Osteocyte (in vitro differentiated cells): ENCODE measurements at regions not wholly inside any gene's neighbourhood (a gene's known extent, or its start where the extent isn't known, plus 50 kb on each side); places are given as distances from the start of the nearest gene placed in this dataset.

Experiments
- DNase-seq: peaks from one replicate; pipeline ENCODE4 v3.0.0; 2021; ENCODE audit warnings: mixed read lengths; ENCODE audit not compliant: unreplicated experiment; ENCODE audit errors: extremely low spot score
- H3K27ac Mint-ChIP-seq: one replicate; pipeline ENCODE4 v1.8.0; 2021; ENCODE audit warnings: mild to moderate bottlenecking, mixed read lengths; ENCODE audit not compliant: unreplicated experiment
- H3K27me3 Mint-ChIP-seq: one replicate; pipeline ENCODE4 v1.8.0; 2021; ENCODE audit warnings: mixed read lengths; ENCODE audit not compliant: unreplicated experiment
- H3K36me3 Mint-ChIP-seq: one replicate; pipeline ENCODE4 v1.8.0; 2021; ENCODE audit warnings: mixed read lengths; ENCODE audit not compliant: unreplicated experiment
- H3K4me1 Mint-ChIP-seq: one replicate; pipeline ENCODE4 v1.8.0; 2021; ENCODE audit warnings: mixed read lengths; ENCODE audit not compliant: unreplicated experiment
- H3K4me3 Mint-ChIP-seq: one replicate; pipeline ENCODE4 v1.8.0; 2021; ENCODE audit warnings: mild to moderate bottlenecking, moderate library complexity, mixed read lengths; ENCODE audit not compliant: unreplicated experiment
- H3K9me3 Mint-ChIP-seq: one replicate; pipeline ENCODE4 v1.8.0; 2021; ENCODE audit warnings: mixed read lengths; ENCODE audit not compliant: unreplicated experiment
- TF ChIP-seq, protein P1 (sequence below): fragments of 200-600 bp; sonication (generic); IDR thresholded peaks from 2 replicates; pipeline ENCODE4 v1.5.0; 2021; ENCODE audit warnings: antibody characterized with exemption, mild to moderate bottlenecking, moderate library complexity

DNA sequence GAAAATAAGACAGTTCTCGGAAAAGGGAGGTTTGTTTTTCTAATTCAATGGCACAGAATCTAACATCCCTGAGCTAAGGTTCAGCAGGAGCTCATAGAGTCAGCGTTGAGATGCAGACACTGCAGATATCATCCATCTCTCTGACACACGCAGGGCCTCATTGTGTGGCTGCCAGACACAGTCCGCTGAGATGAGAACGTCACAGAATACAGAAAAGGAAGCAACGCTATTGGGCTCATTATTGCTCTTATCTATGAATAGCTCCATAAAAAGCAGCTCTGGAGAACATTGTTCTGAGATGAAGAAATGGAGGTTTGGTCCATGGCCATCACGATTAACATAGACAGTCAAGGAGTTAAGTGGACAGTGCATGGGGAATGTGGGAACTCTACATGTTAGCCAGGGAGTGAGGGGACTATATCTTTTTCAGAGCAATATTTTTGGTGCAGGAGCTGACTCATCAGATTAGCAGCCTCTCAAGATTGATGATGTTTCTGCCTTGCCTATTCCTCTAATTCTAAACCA lies 771.6 kb upstream of the CXADR start:
- no peak for DNase-seq
- no peaks in the 10 kb centered on the region for H3K9me3 Mint-ChIP-seq
- H3K27ac Mint-ChIP-seq: no peak overlapping the region
- TF ChIP-seq, protein P1, sequence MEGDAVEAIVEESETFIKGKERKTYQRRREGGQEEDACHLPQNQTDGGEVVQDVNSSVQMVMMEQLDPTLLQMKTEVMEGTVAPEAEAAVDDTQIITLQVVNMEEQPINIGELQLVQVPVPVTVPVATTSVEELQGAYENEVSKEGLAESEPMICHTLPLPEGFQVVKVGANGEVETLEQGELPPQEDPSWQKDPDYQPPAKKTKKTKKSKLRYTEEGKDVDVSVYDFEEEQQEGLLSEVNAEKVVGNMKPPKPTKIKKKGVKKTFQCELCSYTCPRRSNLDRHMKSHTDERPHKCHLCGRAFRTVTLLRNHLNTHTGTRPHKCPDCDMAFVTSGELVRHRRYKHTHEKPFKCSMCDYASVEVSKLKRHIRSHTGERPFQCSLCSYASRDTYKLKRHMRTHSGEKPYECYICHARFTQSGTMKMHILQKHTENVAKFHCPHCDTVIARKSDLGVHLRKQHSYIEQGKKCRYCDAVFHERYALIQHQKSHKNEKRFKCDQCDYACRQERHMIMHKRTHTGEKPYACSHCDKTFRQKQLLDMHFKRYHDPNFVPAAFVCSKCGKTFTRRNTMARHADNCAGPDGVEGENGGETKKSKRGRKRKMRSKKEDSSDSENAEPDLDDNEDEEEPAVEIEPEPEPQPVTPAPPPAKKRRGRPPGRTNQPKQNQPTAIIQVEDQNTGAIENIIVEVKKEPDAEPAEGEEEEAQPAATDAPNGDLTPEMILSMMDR: no peak
- H3K4me3 Mint-ChIP-seq: no peak overlapping the region
- no peaks in the 10 kb centered on the region for H3K27me3 Mint-ChIP-seq
- H3K36me3 Mint-ChIP-seq: no peaks in the 10 kb centered on the region
- H3K4me1 Mint-ChIP-seq: peaks cover 1% of the 10 kb centered on the region

GRCh38 chr21:16742131-16742641 lies 770.7 kb upstream of the CXADR start:
- no peaks in the 10 kb centered on the region for H3K36me3 Mint-ChIP-seq
- DNase-seq: no peak
- H3K4me1 Mint-ChIP-seq: peaks cover 1% of the 10 kb centered on the region
- H3K9me3 Mint-ChIP-seq: no peaks in the 10 kb centered on the region
- TF ChIP-seq, protein P1: no peak
- H3K27me3 Mint-ChIP-seq: no peaks in the 10 kb centered on the region
- no peak overlapping the region for H3K4me3 Mint-ChIP-seq
- H3K27ac Mint-ChIP-seq: no peak overlapping the region

DNA sequence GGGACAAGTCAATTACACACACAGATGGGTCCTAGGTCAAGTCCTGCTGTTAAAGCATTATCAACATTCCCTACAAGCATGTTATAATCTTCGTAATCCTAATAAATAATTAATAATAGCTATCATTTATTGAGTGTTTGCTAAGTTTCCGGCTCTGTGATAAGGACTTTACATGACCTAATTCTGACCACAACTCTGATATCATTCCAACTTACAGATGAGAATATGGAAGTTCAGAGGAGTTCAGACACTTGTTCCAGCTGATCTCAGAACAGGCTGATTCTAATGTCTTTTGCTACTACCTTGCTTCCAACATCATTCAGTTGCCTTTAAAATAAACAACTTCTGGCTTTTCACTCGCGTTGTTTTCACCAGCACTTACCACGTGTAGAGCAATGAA lies 770.1 kb upstream of the CXADR start:
- no peak overlapping the region for H3K4me3 Mint-ChIP-seq
- no peaks in the 10 kb centered on the region for H3K36me3 Mint-ChIP-seq
- TF ChIP-seq, protein P1: no peak
- no peak for DNase-seq
- H3K27me3 Mint-ChIP-seq: no peaks in the 10 kb centered on the region
- H3K4me1 Mint-ChIP-seq: peaks cover 1% of the 10 kb centered on the region
- no peaks in the 10 kb centered on the region for H3K9me3 Mint-ChIP-seq
- H3K27ac Mint-ChIP-seq: no peak overlapping the region

- Mint-ChIP-seq H3K9me3 (no peaks in the 10 kb centered on the region), H3K4me1 (no peaks in the 10 kb centered on the region), H3K4me3 (no peak overlapping the region), H3K36me3 (no peaks in the 10 kb centered on the region), H3K27me3 (no peaks in the 10 kb centered on the region), H3K27ac (no peak overlapping the region)
- no peak for DNase-seq
- TF ChIP-seq, protein P1: no peak
Measured at GRCh38 chr21:16743317-16743716, 769.5 kb upstream of the CXADR start.

DNA sequence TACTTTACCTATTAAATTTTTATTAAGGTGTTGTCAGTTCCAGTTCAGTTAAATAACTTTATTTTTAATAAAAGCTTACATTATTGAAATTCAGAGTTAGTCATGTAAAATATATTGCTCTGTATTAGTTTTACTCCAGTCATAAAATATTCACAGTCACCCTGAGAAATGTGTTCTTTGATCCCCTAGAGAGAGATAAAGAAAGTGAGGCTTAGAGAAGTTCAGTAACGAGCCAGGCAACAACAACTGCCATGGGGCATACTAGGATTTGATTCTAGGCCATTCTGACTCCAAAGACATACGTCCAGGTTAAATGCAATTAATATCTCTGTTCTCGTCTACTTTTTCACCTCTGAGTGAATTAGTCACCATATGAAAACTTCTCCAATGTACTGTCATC lies 761.9 kb upstream of the CXADR start:
- no peaks in the 10 kb centered on the region for H3K4me1 Mint-ChIP-seq
- no peak for DNase-seq
- TF ChIP-seq, protein P1: no peak
- no peaks in the 10 kb centered on the region for H3K27me3 Mint-ChIP-seq
- H3K4me3 Mint-ChIP-seq: no peak overlapping the region
- H3K9me3 Mint-ChIP-seq: no peaks in the 10 kb centered on the region
- no peak overlapping the region for H3K27ac Mint-ChIP-seq
- H3K36me3 Mint-ChIP-seq: no peaks in the 10 kb centered on the region
